ENCODE measurements at regions not wholly inside any gene's neighbourhood (a gene's known extent, or its start where the extent isn't known, plus 50 kb on each side); places are given as distances from the start of the nearest gene placed in this dataset.

- DNase-seq = no peak
Measured at GRCh38 chr2:29974086-29974485, 52.7 kb upstream of the ALK start.

GRCh38 chr2:29977284-29977683, 55.9 kb upstream of the ALK start:
- no peak for DNase-seq

GRCh38 chr2:29981402-29981801, 60.0 kb upstream of the ALK start:
- DNase-seq = no peak

GRCh38 chr2:29983308-29983707, 61.9 kb upstream of the ALK start:
- no peak for DNase-seq

GRCh38 chr2:29987146-29987545, 65.8 kb upstream of the ALK start:
- DNase-seq = no peak

- DNase-seq = no peak
Measured at GRCh38 chr2:29990129-29990528, 68.7 kb upstream of the ALK start.

GRCh38 chr2:29991086-29991485, 69.7 kb upstream of the ALK start:
- no peak for DNase-seq

GRCh38 chr2:29995241-29995640, 73.9 kb upstream of the ALK start:
- no peak for DNase-seq

- no peak for DNase-seq
Measured at GRCh38 chr2:30003128-30003527, 81.7 kb upstream of the ALK start.

GRCh38 chr2:30022444-30023071, 101.2 kb upstream of the ALK start:
- DNase-seq = no peak

GRCh38 chr2:30024281-30024680, 102.9 kb upstream of the ALK start:
- DNase-seq = no peak

- DNase-seq = no peak
Measured at GRCh38 chr2:30026091-30027055, 105.0 kb upstream of the ALK start.

GRCh38 chr2:30029804-30030203, 108.4 kb upstream of the ALK start:
- no peak for DNase-seq

- DNase-seq = no peak
Measured at GRCh38 chr2:30030361-30030760, 109.0 kb upstream of the ALK start.

GRCh38 chr2:30031184-30031583, 109.8 kb upstream of the ALK start:
- DNase-seq = no peak

GRCh38 chr2:30034052-30034775, 112.6 kb upstream of the YPEL5 start:
- DNase-seq = no peak

GRCh38 chr2:30037016-30037415, 109.8 kb upstream of the YPEL5 start:
- DNase-seq = no peak

- DNase-seq = no peak
Measured at GRCh38 chr2:30038419-30038818, 108.4 kb upstream of the YPEL5 start.

GRCh38 chr2:30039101-30039500, 107.7 kb upstream of the YPEL5 start:
- no peak for DNase-seq

GRCh38 chr2:30040147-30040546, 106.7 kb upstream of the YPEL5 start:
- no peak for DNase-seq

GRCh38 chr2:30041884-30042283, 104.9 kb upstream of the YPEL5 start:
- no peak for DNase-seq

- no peak for DNase-seq
Measured at GRCh38 chr2:30046396-30046795, 100.4 kb upstream of the YPEL5 start.

GRCh38 chr2:30046979-30047378, 99.8 kb upstream of the YPEL5 start:
- DNase-seq = no peak

All from stimulated activated naive CD4-positive, alpha-beta T cell (primary cell).